HepG2 (cell line): ENCODE measurements at regions not wholly inside any gene's neighbourhood (a gene's known extent, or its start where the extent isn't known, plus 50 kb on each side); places are given as distances from the start of the nearest gene placed in this dataset.

ENCODE experiments used
- GABPB1 ChIP-seq: IDR thresholded peaks from 2 replicates; pipeline ENCODE4 v1.6.1; 2016; ENCODE audit warnings: mild to moderate bottlenecking, missing genetic modification reagents, moderate library complexity, missing compliant biosample characterization
- POLR2AphosphoS5 ChIP-seq: IDR thresholded peaks from 2 replicates; pipeline ENCODE4 v1.6.1; 2012; ENCODE audit warnings: low read depth, low read length
- ZNF3 ChIP-seq: IDR thresholded peaks from 2 replicates; pipeline ENCODE4 v1.7.0; 2017; ENCODE audit warnings: inconsistent platforms

DNA sequence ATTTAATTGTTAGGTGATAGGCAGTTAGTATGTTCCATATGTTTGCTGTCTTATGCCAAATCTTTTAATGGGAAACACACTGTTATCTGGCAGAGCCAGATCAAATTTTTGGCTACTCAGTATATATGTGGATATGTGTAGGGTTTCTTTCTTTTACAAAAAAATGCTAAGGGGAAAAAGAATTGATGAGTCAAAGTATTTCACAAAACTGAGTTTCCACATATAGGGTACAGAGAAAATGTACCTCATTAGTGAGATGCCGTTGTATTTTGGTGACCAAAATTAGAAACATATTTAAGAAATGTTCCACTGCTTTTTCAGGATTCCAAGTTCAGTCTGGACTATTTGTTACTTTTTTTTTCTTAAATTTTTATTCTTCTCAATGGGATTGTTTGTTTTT lies 201.2 kb upstream of the PTGFR start:
- no peak for TF ChIP-seq ZNF3 (CRISPR knock-in tag)
- TF ChIP-seq GABPB1 (CRISPR knock-in tag) = no peak
- no peak for TF ChIP-seq POLR2AphosphoS5
